ENCODE measurements at regions not wholly inside any gene's neighbourhood (a gene's known extent, or its start where the extent isn't known, plus 50 kb on each side); places are given as distances from the start of the nearest gene placed in this dataset.
A peak's percentile ranks its signal among the peaks of the same experiment; 100 is the strongest.

DNA sequence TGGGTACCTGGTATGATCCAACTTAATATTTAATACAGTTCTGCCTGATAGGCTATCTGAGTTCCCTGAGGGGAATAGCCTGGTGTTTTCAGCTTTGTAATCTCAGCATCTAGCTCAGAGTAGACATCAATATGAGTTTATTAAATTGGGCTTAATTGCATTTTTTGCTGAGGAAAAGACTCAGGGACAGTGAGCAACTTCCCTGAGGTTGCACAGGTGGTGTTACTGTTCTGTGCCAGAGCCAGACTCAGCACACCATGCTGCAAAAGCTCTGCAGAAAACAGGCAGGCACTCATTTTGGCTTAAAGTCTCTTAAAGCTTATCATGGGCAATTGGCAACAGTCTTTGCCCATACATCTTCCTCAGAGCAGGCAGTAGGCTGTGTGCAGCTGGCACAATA, 90.5 kb upstream of the JUN start:
- Histone ChIP-seq H3K23me2 (ENCODE audit: low read depth, low read length) (no peaks in the 10 kb centered on the region), H2BK5ac (ENCODE audit: low read depth, low read length) (peak overlapping the region; percentile 58; the same call in 1 of the 2 replicates), H2BK120ac (replicated peaks; ENCODE audit: low read depth, low read length) (peak overlapping the region; percentile 43), H3K4me1 (replicated peaks in 1 of 4; ENCODE audit: control insufficient read depth in 3 of 4, insufficient read depth in 4 of 4, low read length in 3 of 4) (peaks cover 0 to 14% (median 5%) of the 10 kb centered on the region in 4 experiments; a peak in 4 of 7 replicates), H4K8ac (ENCODE audit: extremely low read depth, insufficient read depth, low read length) (no peak overlapping the region), H4K91ac (replicated peaks; ENCODE audit: insufficient read length, low read length) (peak overlapping the region; percentile 25), H3K56ac (replicated peaks; ENCODE audit: insufficient read length, low read depth, low read length) (no peak overlapping the region), H3K79me2 (ENCODE audit: control insufficient read depth in 1 of 2, insufficient read depth in 2 of 2, low read length in 2 of 2) (no peaks in the 10 kb centered on the region), H3K27ac (ENCODE audit: low read depth, low read length) (peak overlapping the region; percentile 53; the same call in 1 of the 2 replicates), H3K14ac (ENCODE audit: insufficient read length) (no peak overlapping the region), H3K27me3 (replicated peaks in 1 of 4; ENCODE audit: control insufficient read depth in 3 of 4, extremely low read depth in 1 of 4, insufficient read depth in 3 of 4, low read length in 3 of 4) (no peaks in the 10 kb centered on the region), H3K9me3 (ENCODE audit: insufficient read depth in 2 of 2, low read depth in 1 of 2, low read length in 1 of 2) (no peaks in the 10 kb centered on the region), H3K79me1 (ENCODE audit: low read depth, low read length) (no peaks in the 10 kb centered on the region), H2BK15ac (ENCODE audit: low read length) (no peak overlapping the region), H3K4me3 (ENCODE audit: extremely low read depth in 1 of 4, insufficient read depth in 2 of 4, low read depth in 3 of 4, low read length in 4 of 4) (no peak overlapping the region), H3K4me2 (ENCODE audit: insufficient read depth in 1 of 2, low read depth in 2 of 2, low read length in 2 of 2) (peak overlapping the region in 1 of 2 experiments; percentile 41; a peak in 1 of 4 replicates), H3K4ac (replicated peaks; ENCODE audit: insufficient read length, low read depth, low read length) (no peak overlapping the region), H3K36me3 (ENCODE audit: control insufficient read depth in 2 of 4, insufficient read depth in 4 of 4, low read length in 3 of 4) (no peaks in the 10 kb centered on the region), H2BK12ac (ENCODE audit: low read depth, low read length) (peak overlapping the region; percentile 100), H3K9ac (replicated peaks in 1 of 4; ENCODE audit: extremely low read depth in 1 of 4, low read depth in 3 of 4, low read length in 3 of 4) (peak overlapping the region in 2 of 4 experiments; percentile 26 to 48; a peak in 2 of 7 replicates), H4K20me1 (replicated peaks in 1 of 2; ENCODE audit: control insufficient read depth in 1 of 2, insufficient read depth in 2 of 2, low read length in 2 of 2) (no peaks in the 10 kb centered on the region), H4K5ac (ENCODE audit: insufficient read length, low read depth, low read length) (peak overlapping the region; percentile 13), H2AFZ (ENCODE audit: low read length) (peak overlapping the region; percentile 31), H3K23ac (ENCODE audit: insufficient read length) (no peak overlapping the region), H2BK20ac (ENCODE audit: low read length) (no peak overlapping the region), H3K18ac (ENCODE audit: extremely low read depth, low read length) (peak overlapping the region; percentile 51; the same call in 1 of the 2 replicates), H2AK5ac (ENCODE audit: low read depth, low read length) (peak overlapping the region; percentile 77; the same call in 1 of the 2 replicates)
- ChIA-PET POLR2A (ENCODE audit: partially characterized antibody) (interaction anchor here (1.0 to 1.4 kb wide), 3 partner anchors 14 to 91 kb away, joined by 3 to 5 read pairs (median 3); partner anchors contain the start of gene JUN), CTCF (ENCODE audit: partially characterized antibody) (interaction anchor here (0.6 to 1.2 kb wide), 7 partner anchors 9 to 756 kb away, joined by 3 to 4 read pairs (median 3); no protein-coding TSS in a partner anchor)
- DNase-seq (ENCODE audit: low read depth in 1 of 2, low spot score in 2 of 2) (no peak), FAIRE-seq (no peak)
- no peak for TF ChIP-seq PHF8 (conservative IDR thresholded peaks at IDR 0.05; ENCODE audit: low read depth, low read length)

Data from H1 (cell line).